NCI-H774 (cell line): ENCODE measurements at regions not wholly inside any gene's neighbourhood (a gene's known extent, or its start where the extent isn't known, plus 50 kb on each side); places are given as distances from the start of the nearest gene placed in this dataset.

Experiments
- DNase-seq: peaks from one replicate; lab custom pipeline; 2025; lab: John Stamatoyannopoulos, UW

- no peak for DNase-seq
Measured at GRCh38 chr3:96712792-96713191, 101.6 kb upstream of the EPHA6 start.

DNA sequence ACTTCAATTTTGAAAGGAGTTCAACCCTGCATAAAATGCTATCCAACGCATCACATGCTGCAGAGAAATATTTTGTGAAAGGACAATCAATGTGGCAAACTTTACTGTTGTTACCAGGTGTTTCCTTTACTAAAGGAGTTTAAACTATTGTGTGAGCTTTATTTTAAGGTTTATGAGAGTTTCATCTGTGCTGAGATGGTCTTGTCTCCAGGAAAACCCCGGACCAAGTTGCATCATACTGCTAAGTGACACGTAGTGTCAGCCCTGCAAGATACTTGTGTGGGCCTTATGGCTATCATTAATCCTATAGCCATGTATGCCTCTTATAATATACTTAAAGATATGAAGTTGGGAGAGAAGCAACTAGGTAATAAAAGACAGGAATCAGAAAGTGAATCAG, 94.5 kb upstream of the EPHA6 start:
- no peak for DNase-seq

GRCh38 chr3:96731031-96731430, 83.4 kb upstream of the EPHA6 start:
- no peak for DNase-seq

GRCh38 chr3:96734273-96735009, 80.0 kb upstream of the EPHA6 start:
- no peak for DNase-seq

GRCh38 chr3:96748139-96748538, 66.3 kb upstream of the EPHA6 start:
- no peak for DNase-seq

DNA sequence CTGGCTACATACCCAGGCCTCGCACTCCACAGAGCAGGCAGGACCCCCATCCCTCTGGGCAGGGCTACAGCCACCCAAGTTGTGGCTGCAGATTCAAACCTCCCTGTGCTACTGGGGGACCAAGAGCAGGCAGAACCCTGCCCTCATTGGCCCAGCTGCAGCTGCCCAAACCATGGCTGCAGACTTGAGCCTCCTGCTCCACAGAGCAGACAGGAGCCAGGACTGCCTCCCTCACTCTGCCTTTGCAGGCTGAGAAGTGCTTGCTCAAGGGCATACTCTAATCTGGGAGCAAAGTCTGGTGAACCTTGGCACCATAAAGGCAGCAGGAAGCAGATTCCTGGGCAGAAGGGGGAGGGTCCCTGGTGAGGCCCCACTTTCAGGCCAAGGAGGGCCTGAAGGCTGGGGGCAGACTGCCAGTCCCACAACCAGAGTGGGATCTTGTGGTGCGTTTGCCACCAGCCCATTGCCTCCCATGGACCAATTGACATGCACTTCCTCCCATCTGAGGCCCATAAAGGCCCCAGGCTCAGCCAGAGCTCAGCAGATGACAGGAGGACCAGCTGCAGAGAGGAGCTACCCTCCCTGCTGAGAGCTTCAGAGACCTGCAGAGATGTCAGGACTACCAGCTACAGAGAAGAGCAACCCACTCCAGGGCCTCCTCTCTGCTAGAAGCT, 64.2 kb upstream of the EPHA6 start:
- no peak for DNase-seq

DNA sequence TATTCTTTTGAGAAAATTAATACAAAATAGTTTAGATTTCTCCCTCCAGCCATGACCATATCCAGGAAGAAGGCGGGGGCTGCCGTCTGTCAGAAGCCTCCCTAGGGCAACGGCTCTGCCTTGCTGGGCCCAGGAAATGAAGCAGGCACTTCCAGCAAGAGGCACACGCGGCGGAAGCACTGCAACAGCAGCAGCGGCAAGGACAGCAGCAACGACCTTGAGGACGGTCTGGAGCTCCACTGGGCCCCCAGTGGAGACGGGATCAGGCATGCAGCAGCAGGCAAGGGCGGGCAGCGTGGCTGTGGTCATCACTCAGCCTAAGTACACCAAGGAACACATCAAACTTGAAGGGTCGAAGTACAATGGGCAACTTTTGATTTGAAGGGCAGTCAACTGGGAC, 61.3 kb upstream of the EPHA6 start:
- no peak for DNase-seq

DNA sequence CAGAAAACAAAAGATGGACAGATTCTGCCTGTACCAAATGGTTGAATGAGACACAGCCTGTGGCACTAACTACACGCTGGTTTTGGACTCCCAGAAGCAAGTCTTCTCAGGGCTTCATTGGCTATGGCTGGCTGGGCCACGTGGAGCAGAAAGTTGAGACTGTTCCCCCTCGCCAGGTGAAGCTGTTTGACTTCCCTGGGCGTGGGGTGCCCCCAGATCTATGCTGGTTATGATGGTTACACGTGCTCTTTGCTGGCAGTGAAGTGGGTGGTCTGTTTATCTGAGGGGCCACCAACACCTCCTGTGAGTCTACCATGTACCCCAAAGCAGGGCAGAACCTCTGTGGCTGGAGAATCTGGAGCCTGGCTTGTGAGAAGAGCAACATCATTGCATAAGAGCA, 60.3 kb upstream of the EPHA6 start:
- DNase-seq: no peak

- DNase-seq: no peak
Measured at GRCh38 chr3:96755519-96755918, 58.9 kb upstream of the EPHA6 start.

- DNase-seq: no peak
Measured at GRCh38 chr3:96756516-96756915, 57.9 kb upstream of the EPHA6 start.

DNA sequence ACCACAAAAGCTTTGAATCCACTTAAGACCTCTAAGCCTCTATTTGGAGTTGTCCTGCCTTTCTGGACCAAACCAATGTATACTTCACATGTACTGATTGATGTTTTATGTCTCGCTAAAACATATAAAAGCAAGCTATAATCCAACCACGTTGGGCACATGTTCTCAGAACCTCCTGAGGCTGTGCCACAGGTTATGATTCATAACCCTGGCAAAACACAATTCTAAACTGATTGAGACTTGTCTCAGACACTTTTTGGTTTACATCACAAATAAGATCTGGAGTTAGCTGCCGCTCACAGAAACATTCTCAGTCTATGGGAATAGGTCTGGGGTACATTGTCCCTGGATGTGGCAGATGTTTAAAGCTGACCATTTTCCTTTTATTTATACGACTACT, 53.4 kb upstream of the EPHA6 start:
- DNase-seq: no peak
